ENCODE measurements at regions not wholly inside any gene's neighbourhood (a gene's known extent, or its start where the extent isn't known, plus 50 kb on each side); places are given as distances from the start of the nearest gene placed in this dataset.

DNA sequence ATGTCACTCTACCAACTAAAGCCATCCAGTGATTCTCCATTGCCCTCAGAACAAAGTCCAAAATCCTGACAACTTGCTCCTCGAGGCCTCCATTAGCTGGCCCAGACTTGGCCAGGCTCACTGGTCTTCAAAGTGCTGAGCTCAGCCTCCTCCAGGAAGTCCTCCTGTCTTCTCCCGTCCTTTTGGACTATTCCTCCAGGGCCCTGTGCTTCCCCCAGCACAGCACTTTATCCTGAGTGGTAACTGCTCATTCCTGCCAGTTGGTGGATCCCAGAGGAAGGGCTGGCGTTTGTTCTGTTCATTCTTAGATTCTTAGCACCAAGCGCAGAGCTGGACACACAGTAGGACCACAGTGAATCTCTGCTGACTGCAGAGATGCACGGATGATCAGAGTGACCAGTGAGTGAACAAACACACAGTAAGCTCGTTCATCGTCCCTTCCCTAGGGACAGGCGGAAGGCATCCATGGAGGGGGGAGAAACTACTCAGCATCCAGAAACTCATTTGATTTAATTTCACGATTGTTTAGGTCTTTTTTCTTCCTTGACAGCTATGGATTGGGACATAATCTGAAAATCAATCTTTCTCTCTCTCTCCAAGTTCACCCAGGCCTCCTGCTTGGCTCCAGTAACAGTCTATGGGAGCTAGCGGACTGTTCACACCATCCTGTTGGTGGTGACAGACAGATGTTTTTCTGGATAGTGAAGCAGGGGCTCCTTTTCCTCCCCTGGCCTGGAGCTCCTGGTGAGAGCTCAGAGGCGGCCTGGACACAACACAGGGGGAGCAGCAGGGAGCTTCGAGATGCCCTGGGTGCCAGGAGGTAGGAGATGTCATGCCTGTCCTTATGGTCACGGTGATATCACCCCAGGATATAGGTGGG is 180.2 kb downstream of the PTPRU start:
- TF ChIP-seq YY1 (IDR thresholded peaks at IDR 0.05; ENCODE audit: insufficient read depth, insufficient read length) (no peak), ZNF274 (IDR thresholded peaks at IDR 0.05; ENCODE audit: low read depth, low read length) (no peak), SUZ12 (IDR thresholded peaks at IDR 0.05; ENCODE audit: extremely low read depth, insufficient read depth, insufficient read length) (no peak)

Data from NT2/D1 (cell line).